ENCODE measurements at regions not wholly inside any gene's neighbourhood (a gene's known extent, or its start where the extent isn't known, plus 50 kb on each side); places are given as distances from the start of the nearest gene placed in this dataset.

DNA sequence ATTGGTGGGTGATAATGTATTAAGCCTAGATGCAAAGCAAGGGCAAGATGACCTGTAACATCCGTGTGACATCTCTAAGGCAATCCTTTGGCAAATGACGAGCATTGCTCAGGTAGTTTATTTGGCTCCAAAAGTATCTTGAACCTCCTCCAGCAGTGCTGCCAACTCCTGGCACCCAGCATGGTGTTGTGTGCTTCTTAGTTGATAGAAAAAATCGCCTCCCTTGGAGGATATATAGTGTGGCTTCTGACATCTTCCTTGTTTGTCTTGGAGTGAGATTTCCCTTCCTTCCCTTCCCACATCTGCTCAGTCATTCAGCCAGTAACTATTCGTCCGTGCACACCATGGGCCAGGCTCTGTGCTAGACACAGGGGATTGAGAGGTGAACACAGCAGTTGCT lies 121.8 kb downstream of the TOMM20 start:
- no peak overlapping the region for H3K4me2 ChIP-seq (ENCODE audit: low read length)
- BruUV-seq (replicated peaks): no TSS peak
- no peak for TF ChIP-seq CEBPB (IDR thresholded peaks at IDR 0.05; ENCODE audit: low read depth)
- TF ChIP-seq ATF3 (IDR thresholded peaks at IDR 0.05): no peak
- TF ChIP-seq FOSL1 (IDR thresholded peaks at IDR 0.05; ENCODE audit: low read depth): no peak
- TF ChIP-seq, protein P1, sequence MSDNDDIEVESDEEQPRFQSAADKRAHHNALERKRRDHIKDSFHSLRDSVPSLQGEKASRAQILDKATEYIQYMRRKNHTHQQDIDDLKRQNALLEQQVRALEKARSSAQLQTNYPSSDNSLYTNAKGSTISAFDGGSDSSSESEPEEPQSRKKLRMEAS (IDR thresholded peaks at IDR 0.05): no peak
- H3K4me3 ChIP-seq (replicated peaks in 1 of 2; ENCODE audit: low read depth in 1 of 2, low read length in 2 of 2): no peak overlapping the region
- no peaks in the 10 kb centered on the region for H4K20me1 ChIP-seq (ENCODE audit: insufficient read depth)
- ChIA-PET POLR2A (no interaction called here), RAD21 (ENCODE audit: low non-redundant PET in 1 of 2, low total read pairs in 2 of 2, uncharacterized antibody in 2 of 2, unreplicated experiment in 2 of 2) (no interaction called here), CTCF (no interaction called here)
- no peaks in the 10 kb centered on the region for H3K79me2 ChIP-seq (ENCODE audit: insufficient read depth, low read length)
- ATAC-seq (no peak), DNase-seq (ENCODE audit: low read depth, low spot score) (no peak)
- H3K9me3 ChIP-seq (ENCODE audit: control insufficient read depth in 1 of 2, insufficient read depth in 1 of 2, low read depth in 1 of 2, low read length in 2 of 2): no peaks in the 10 kb centered on the region; a peak in 1 of 4 replicates
- H3K9me2 ChIP-seq (ENCODE audit: insufficient read depth): no peaks in the 10 kb centered on the region
- intact Hi-C loops (cut with micrococcal nuclease): no loop called here
- no peaks in the 10 kb centered on the region for H3K36me3 ChIP-seq (ENCODE audit: control insufficient read depth in 1 of 2, insufficient read depth in 2 of 2, low read length in 2 of 2)
- no peak overlapping the region for H2AFZ ChIP-seq (ENCODE audit: low read depth, low read length, poor library complexity, severe bottlenecking)
- no peak overlapping the region for H3K27ac ChIP-seq (ENCODE audit: low read depth, low read length)
- H3K27me3 ChIP-seq (ENCODE audit: insufficient read depth, low read length): peaks cover 5% of the 10 kb centered on the region; the same call in 1 of the 2 replicates
- no peak overlapping the region for H3K9ac ChIP-seq (ENCODE audit: low read length)
- H3K4me1 ChIP-seq (ENCODE audit: control insufficient read depth in 1 of 2, insufficient read depth in 2 of 2, low read length in 2 of 2): peaks cover 5 to 14% of the 10 kb centered on the region in 2 experiments; a peak in 3 of 4 replicates

DNA sequence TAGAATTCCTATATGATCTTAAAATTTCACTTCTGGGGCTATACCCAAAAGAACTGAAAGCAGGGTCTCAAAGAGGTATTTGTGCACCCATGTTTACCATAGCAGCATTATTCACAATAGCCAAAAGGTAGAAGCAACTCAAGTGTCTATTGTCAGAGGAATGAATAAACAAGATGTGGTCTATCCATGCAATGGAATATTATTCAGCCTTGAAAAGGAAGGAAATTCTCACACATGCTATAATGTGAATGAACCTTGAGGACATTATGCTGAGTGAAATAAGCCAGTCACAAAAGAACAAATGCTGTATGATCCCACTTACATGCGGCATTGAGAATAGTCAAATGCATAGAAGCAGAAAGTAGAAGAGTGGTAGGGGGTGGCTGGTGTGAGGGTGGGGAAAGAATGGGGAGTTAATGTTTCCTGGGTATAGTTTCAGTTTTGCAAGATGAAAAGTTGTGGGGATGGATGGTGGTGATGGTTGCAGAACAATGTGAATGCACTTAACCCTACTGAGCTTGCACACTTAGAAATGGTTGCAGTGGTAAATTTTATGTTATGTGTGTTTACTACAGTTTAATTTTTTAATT lies 122.4 kb downstream of the TOMM20 start:
- Histone ChIP-seq H4K20me1 (ENCODE audit: insufficient read depth) (no peaks in the 10 kb centered on the region), H3K27ac (ENCODE audit: low read depth, low read length) (no peak overlapping the region), H3K9ac (ENCODE audit: low read length) (no peak overlapping the region), H3K4me2 (ENCODE audit: low read length) (no peak overlapping the region), H3K36me3 (ENCODE audit: control insufficient read depth in 1 of 2, insufficient read depth in 2 of 2, low read length in 2 of 2) (no peaks in the 10 kb centered on the region), H3K9me2 (ENCODE audit: insufficient read depth) (no peaks in the 10 kb centered on the region), H2AFZ (ENCODE audit: low read depth, low read length, poor library complexity, severe bottlenecking) (no peak overlapping the region), H3K4me3 (replicated peaks in 1 of 2; ENCODE audit: low read depth in 1 of 2, low read length in 2 of 2) (no peak overlapping the region), H3K9me3 (ENCODE audit: control insufficient read depth in 1 of 2, insufficient read depth in 1 of 2, low read depth in 1 of 2, low read length in 2 of 2) (no peaks in the 10 kb centered on the region; a peak in 1 of 4 replicates), H3K27me3 (ENCODE audit: insufficient read depth, low read length) (peaks cover 5% of the 10 kb centered on the region; the same call in 1 of the 2 replicates), H3K79me2 (ENCODE audit: insufficient read depth, low read length) (no peaks in the 10 kb centered on the region), H3K4me1 (ENCODE audit: control insufficient read depth in 1 of 2, insufficient read depth in 2 of 2, low read length in 2 of 2) (peaks cover under 1 to 8% of the 10 kb centered on the region in 2 experiments; a peak in 3 of 4 replicates)
- DNase-seq (ENCODE audit: low read depth, low spot score) (no peak), ATAC-seq (no peak)
- ChIA-PET RAD21 (ENCODE audit: low non-redundant PET in 1 of 2, low total read pairs in 2 of 2, uncharacterized antibody in 2 of 2, unreplicated experiment in 2 of 2) (no interaction called here), POLR2A (no interaction called here), CTCF (no interaction called here)
- BruUV-seq (replicated peaks): no TSS peak
- intact Hi-C loops (cut with micrococcal nuclease): no loop called here
- TF ChIP-seq CBX3 (IDR thresholded peaks at IDR 0.05; ENCODE audit: low read depth): no peak
- no peak for TF ChIP-seq CTCF (IDR thresholded peaks at IDR 0.05 in 2 of 3, conservative IDR thresholded peaks at IDR 0.05 in 1 of 3; ENCODE audit: borderline replicate concordance in 1 of 3, insufficient read depth in 1 of 3, low read depth in 2 of 3, low read length in 2 of 3)
- TF ChIP-seq RAD21 (IDR thresholded peaks at IDR 0.05; ENCODE audit: low read depth): no peak
- no peak for TF ChIP-seq REST (IDR thresholded peaks at IDR 0.05; ENCODE audit: low read depth)
- TF ChIP-seq, protein P2, sequence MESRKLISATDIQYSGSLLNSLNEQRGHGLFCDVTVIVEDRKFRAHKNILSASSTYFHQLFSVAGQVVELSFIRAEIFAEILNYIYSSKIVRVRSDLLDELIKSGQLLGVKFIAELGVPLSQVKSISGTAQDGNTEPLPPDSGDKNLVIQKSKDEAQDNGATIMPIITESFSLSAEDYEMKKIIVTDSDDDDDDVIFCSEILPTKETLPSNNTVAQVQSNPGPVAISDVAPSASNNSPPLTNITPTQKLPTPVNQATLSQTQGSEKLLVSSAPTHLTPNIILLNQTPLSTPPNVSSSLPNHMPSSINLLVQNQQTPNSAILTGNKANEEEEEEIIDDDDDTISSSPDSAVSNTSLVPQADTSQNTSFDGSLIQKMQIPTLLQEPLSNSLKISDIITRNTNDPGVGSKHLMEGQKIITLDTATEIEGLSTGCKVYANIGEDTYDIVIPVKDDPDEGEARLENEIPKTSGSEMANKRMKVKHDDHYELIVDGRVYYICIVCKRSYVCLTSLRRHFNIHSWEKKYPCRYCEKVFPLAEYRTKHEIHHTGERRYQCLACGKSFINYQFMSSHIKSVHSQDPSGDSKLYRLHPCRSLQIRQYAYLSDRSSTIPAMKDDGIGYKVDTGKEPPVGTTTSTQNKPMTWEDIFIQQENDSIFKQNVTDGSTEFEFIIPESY (IDR thresholded peaks at IDR 0.05; ENCODE audit: extremely low read depth, insufficient replicate concordance, low read length): no peak
- no peak for TF ChIP-seq ZNF274 (IDR thresholded peaks at IDR 0.05; ENCODE audit: low read depth, low read length)
- TF ChIP-seq, protein P1 (IDR thresholded peaks at IDR 0.05): no peak
- no peak for TF ChIP-seq FOSL1 (IDR thresholded peaks at IDR 0.05; ENCODE audit: low read depth)
